Tibial nerve (tissue), 4 donors: ENCODE measurements at regions not wholly inside any gene's neighbourhood (a gene's known extent, or its start where the extent isn't known, plus 50 kb on each side); places are given as distances from the start of the nearest gene placed in this dataset.

Experiments
- DNase-seq, 2 donors: peaks; one replicate each; pipeline ENCODE4 v3.0.0-alpha.2; 2019; ENCODE audit warnings: low spot score in 2 of 2
- H3K27ac ChIP-seq, 4 donors: fragments of 200-600 bp; sonication (generic) in 3 of 4; one replicate each; pipeline ENCODE4 v1.5.1; 2017 to 2019; ENCODE audit warnings: mild to moderate bottlenecking in 1 of 4
- H3K27me3 ChIP-seq, 2 donors: fragments of 200-600 bp; sonication (generic) in 1 of 2; one replicate each; pipeline versions ENCODE4 v1.5.1 to v1.6.0; 2017 to 2019
- H3K36me3 ChIP-seq, 3 donors: fragments of 200-600 bp; sonication (generic); one replicate each; pipeline ENCODE4 v1.5.1; 2018 to 2019
- H3K4me1 ChIP-seq, 4 donors: fragments of 200-600 bp; sonication (generic) in 3 of 4; one replicate each; pipeline ENCODE4 v1.5.1; 2017 to 2019
- H3K4me3 ChIP-seq, 4 donors: fragments of 200-600 bp; sonication (generic) in 3 of 4; one replicate each; pipeline ENCODE4 v1.5.1; 2017 to 2019; ENCODE audit warnings: mild to moderate bottlenecking in 1 of 4, moderate library complexity in 1 of 4
- H3K9me3 ChIP-seq, 4 donors: fragments of 200-600 bp; sonication (generic) in 3 of 4; one replicate each; pipeline ENCODE4 v1.5.1; 2017 to 2019
- EP300 ChIP-seq, 2 donors: sonication (generic); formaldehyde crosslinking; IDR thresholded peaks; one replicate each; pipeline ENCODE4 v1.6.1; 2017; ENCODE audit warnings: antibody characterized with exemption in 2 of 2, mild to moderate bottlenecking in 1 of 2
- POLR2A ChIP-seq, 2 donors: fragments of 450-650 bp; IDR thresholded peaks; one replicate each; pipeline ENCODE4 v1.6.1; 2017; ENCODE audit warnings: antibody characterized with exemption in 2 of 2, mild to moderate bottlenecking in 2 of 2, moderate library complexity in 2 of 2
- WGBS, 2 donors: methylation state at CpG; one replicate each; pipeline ENCODE4 v1.1.5; 2018; 5-methylcytosine and 5-hydroxymethylcytosine counted together
- TF ChIP-seq, protein P1 (sequence below), 5 experiments: fragments of 200-600 bp in 3 of 5; fragments of 450-650 bp in 2 of 5; sonication (generic) in 3 of 5; IDR thresholded peaks; one replicate each; pipeline ENCODE4 v1.5.1; 2016 to 2019; ENCODE audit warnings: antibody characterized with exemption in 5 of 5, mild to moderate bottlenecking in 3 of 5, moderate library complexity in 2 of 5

DNA sequence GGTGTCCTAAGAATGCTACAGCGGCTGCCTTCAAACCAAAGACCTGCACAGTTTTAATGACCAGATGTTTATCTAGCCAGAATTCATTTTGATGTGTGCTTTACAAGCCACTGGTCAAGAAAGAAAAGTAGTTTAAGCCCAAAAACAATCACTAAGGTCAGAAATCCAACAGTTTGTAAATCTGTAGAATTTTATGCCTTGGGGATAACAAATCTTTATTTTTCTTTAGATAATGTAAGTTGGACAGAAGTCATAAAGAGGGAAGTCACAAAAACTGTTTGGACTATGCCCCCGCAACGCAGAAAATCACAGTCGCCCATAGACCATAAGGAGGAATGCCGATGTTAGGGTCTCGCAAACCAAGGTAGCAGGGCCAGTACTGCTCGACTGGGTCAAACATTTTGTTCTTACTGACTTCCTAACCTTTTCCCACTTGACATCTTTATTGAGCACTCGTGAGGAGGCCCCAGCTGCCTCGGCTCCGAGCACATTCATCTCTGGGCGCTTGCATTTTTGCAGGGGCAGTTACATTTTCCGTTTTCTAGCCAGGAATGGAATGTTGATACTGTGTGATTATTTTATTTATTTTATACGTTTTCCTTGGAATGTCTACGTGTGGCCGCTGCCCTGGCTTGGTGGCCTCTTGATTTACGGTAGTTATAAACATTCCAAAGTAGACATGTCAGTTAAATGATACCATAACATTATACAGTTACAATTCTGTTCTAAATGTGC is 56.7 kb upstream of the APCDD1L start:
- TF ChIP-seq POLR2A (IDR thresholded peaks at IDR 0.05) (no peak), EP300 (IDR thresholded peaks at IDR 0.05) (no peak)
- TF ChIP-seq, protein P1, sequence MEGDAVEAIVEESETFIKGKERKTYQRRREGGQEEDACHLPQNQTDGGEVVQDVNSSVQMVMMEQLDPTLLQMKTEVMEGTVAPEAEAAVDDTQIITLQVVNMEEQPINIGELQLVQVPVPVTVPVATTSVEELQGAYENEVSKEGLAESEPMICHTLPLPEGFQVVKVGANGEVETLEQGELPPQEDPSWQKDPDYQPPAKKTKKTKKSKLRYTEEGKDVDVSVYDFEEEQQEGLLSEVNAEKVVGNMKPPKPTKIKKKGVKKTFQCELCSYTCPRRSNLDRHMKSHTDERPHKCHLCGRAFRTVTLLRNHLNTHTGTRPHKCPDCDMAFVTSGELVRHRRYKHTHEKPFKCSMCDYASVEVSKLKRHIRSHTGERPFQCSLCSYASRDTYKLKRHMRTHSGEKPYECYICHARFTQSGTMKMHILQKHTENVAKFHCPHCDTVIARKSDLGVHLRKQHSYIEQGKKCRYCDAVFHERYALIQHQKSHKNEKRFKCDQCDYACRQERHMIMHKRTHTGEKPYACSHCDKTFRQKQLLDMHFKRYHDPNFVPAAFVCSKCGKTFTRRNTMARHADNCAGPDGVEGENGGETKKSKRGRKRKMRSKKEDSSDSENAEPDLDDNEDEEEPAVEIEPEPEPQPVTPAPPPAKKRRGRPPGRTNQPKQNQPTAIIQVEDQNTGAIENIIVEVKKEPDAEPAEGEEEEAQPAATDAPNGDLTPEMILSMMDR (IDR thresholded peaks at IDR 0.05), result no peak
- Histone ChIP-seq H3K4me3 (no peak overlapping the region), H3K9me3 (no peaks in the 10 kb centered on the region), H3K27me3 (no peaks in the 10 kb centered on the region), H3K4me1 (peaks cover 0 to 9% (median 0%) of the 10 kb centered on the region in 4 donors), H3K36me3 (no peaks in the 10 kb centered on the region), H3K27ac (no peak overlapping the region)
- no peak for DNase-seq
- WGBS, 2 donors, result 69 to 70% methylated on average over 16 of the region's 16 CpGs

DNA sequence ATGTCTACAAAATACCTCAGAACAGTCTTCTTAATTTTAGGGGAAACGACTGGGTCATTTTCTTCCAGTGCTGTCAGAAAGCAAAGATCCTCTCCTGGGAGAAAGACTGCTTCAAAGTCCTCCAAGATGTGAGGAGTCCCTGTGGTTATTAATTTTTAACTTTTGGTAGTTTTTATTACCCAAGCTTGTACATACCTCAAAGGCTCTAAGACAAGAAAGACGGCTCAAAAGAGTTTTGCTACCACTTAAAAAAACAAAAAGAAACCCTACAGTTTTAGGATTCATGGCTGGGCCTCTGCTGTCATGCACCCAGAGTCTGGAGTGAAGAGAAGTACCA is 56.1 kb upstream of the APCDD1L start:
- no peak overlapping the region for H3K27ac ChIP-seq
- no peak for TF ChIP-seq EP300 (IDR thresholded peaks at IDR 0.05)
- no peak for TF ChIP-seq POLR2A (IDR thresholded peaks at IDR 0.05)
- TF ChIP-seq, protein P1 (IDR thresholded peaks at IDR 0.05), result no peak

DNA sequence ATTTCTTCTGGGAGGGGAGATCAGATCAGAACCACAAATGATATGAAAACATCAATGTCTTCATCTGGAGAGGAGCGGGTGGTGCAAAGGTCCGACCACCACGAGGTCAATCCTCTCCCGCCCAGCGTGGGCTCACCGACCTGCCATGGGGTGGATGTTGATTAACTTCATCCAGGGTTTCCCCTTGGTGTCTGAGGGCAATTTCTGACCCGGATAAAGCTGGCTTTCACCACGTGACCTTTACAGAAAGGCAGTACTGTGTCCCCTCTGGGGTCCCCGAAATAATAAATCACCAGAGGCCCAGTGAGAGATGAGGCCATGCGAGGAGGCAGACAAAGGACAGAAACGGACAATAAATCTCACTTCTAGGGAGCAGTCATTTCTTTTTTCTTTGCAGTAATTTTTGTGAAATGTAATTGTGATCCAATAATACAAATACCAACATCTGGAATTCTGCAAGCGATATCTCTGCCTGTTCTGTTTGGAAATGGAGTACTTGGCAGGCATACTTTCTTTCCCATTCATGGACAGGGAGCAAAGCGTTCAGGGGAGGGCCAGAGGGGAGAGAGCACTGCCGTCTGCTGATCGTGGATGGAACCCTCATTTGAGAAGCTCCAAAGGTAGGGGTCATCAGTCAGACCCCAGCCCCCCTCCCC is 55.1 kb upstream of the APCDD1L start:
- no peaks in the 10 kb centered on the region for H3K27me3 ChIP-seq
- H3K4me1 ChIP-seq, result peaks cover 0 to 9% (median 0%) of the 10 kb centered on the region in 4 donors
- no peaks in the 10 kb centered on the region for H3K36me3 ChIP-seq
- no peak overlapping the region for H3K4me3 ChIP-seq
- no peaks in the 10 kb centered on the region for H3K9me3 ChIP-seq
- TF ChIP-seq EP300 (IDR thresholded peaks at IDR 0.05) (no peak), POLR2A (IDR thresholded peaks at IDR 0.05) (no peak)
- TF ChIP-seq, protein P1 (IDR thresholded peaks at IDR 0.05), result no peak
- DNase-seq, result no peak
- H3K27ac ChIP-seq, result no peak overlapping the region
- WGBS, 2 donors, result 28 to 37% methylated on average over 15 of the region's 15 CpGs

More for the DNA sequence above, 56.1 kb upstream of the APCDD1L start:
- Histone ChIP-seq H3K4me1 (peaks cover 0 to 9% (median 0%) of the 10 kb centered on the region in 4 donors), H3K27me3 (no peaks in the 10 kb centered on the region), H3K36me3 (no peaks in the 10 kb centered on the region), H3K4me3 (no peak overlapping the region), H3K9me3 (no peaks in the 10 kb centered on the region)
- 50 to 51% methylated on average over 2 of the region's 2 CpGs for WGBS, 2 donors
- no peak for DNase-seq

- no peaks in the 10 kb centered on the region for H3K36me3 ChIP-seq
- H3K9me3 ChIP-seq, result peaks cover 0 to 4% (median 0%) of the 10 kb centered on the region in 4 donors
- TF ChIP-seq POLR2A (IDR thresholded peaks at IDR 0.05) (no peak), EP300 (IDR thresholded peaks at IDR 0.05) (no peak)
- TF ChIP-seq, protein P1 (IDR thresholded peaks at IDR 0.05), result no peak
- no peaks in the 10 kb centered on the region for H3K27me3 ChIP-seq
- H3K4me3 ChIP-seq, result no peak overlapping the region
- H3K27ac ChIP-seq, result no peak overlapping the region
- peaks cover 0 to 9% (median 0%) of the 10 kb centered on the region in 4 donors for H3K4me1 ChIP-seq
- no peak for DNase-seq
- WGBS, 2 donors, result 65 to 74% methylated on average over 25 to 28 of the region's 28 CpGs
Observed at GRCh38 chr20:58569241-58570125, 54.3 kb upstream of the APCDD1L start.
